Thyroid gland (tissue), 4 donors: ENCODE measurements at regions not wholly inside any gene's neighbourhood (a gene's known extent, or its start where the extent isn't known, plus 50 kb on each side); places are given as distances from the start of the nearest gene placed in this dataset.

Source experiments
- DNase-seq, 2 donors: peaks; one replicate each; pipeline ENCODE4 v3.0.0-alpha.2; 2019
- H3K27ac ChIP-seq, 3 donors: fragments of 200-600 bp; sonication (generic); 1 replicate in 2 of 3; 2 replicates in 1 of 3; pipeline ENCODE4 v1.5.1; 2016 to 2019; ENCODE audit warnings: mild to moderate bottlenecking in 1 of 3, moderate library complexity in 1 of 3
- H3K27me3 ChIP-seq: fragments of 200-600 bp; sonication (generic); one replicate; pipeline ENCODE4 v1.5.1; 2019
- H3K36me3 ChIP-seq, 2 donors: fragments of 200-600 bp; sonication (generic); one replicate each; pipeline ENCODE4 v1.5.1; 2016 to 2019
- H3K4me1 ChIP-seq, 2 donors: fragments of 200-600 bp; sonication (generic); one replicate each; pipeline ENCODE4 v1.5.1; 2017 to 2019
- H3K4me3 ChIP-seq, 3 donors: fragments of 200-600 bp; sonication (generic); replicated peaks in 1 of 3; 1 replicate in 2 of 3; 2 replicates in 1 of 3; pipeline ENCODE4 v1.5.1; 2016; ENCODE audit warnings: mild to moderate bottlenecking in 1 of 3
- H3K9me3 ChIP-seq: fragments of 200-600 bp; sonication (generic); one replicate; pipeline ENCODE4 v1.5.1; 2017
- CTCF ChIP-seq, 6 experiments: fragments of 200-600 bp in 3 of 6; fragments of 450-650 bp in 3 of 6; sonication (generic) in 3 of 6; IDR thresholded peaks; one replicate each; pipeline ENCODE4 v1.5.1; 2016 to 2019; ENCODE audit warnings: antibody characterized with exemption in 6 of 6, mild to moderate bottlenecking in 2 of 6, inconsistent platforms in 1 of 6, moderate library complexity in 1 of 6
- POLR2A ChIP-seq, 2 donors: fragments of 450-650 bp; IDR thresholded peaks; one replicate each; pipeline ENCODE4 v1.6.1; 2017; ENCODE audit warnings: antibody characterized with exemption in 2 of 2, mild to moderate bottlenecking in 2 of 2, moderate library complexity in 1 of 2
- WGBS, 2 donors: methylation state at CpG; one replicate each; pipeline ENCODE4 v1.1.5; 2017; 5-methylcytosine and 5-hydroxymethylcytosine counted together
- intact Hi-C: fragments of 100-400 bp; cut with DNase I; formaldehyde crosslinking; loops from one replicate; pipeline ENCODE4 v1.15.1; 2023

GRCh38 chr7:106400923-106401322 is 116.1 kb upstream of the NAMPT start:
- Histone ChIP-seq H3K4me3 (no peak overlapping the region), H3K4me1 (no peaks in the 10 kb centered on the region), H3K36me3 (no peaks in the 10 kb centered on the region), H3K9me3 (no peaks in the 10 kb centered on the region), H3K27me3 (no peaks in the 10 kb centered on the region), H3K27ac (no peak overlapping the region)
- WGBS, 2 donors = 90 to 92% methylated on average over 3 of the region's 3 CpGs
- no peak for DNase-seq
- TF ChIP-seq CTCF (IDR thresholded peaks at IDR 0.05) (no peak), POLR2A (IDR thresholded peaks at IDR 0.05) (no peak)
- intact Hi-C loops = no loop called here

- no peak for DNase-seq
- Histone ChIP-seq H3K36me3 (no peaks in the 10 kb centered on the region), H3K4me1 (no peaks in the 10 kb centered on the region), H3K9me3 (no peaks in the 10 kb centered on the region), H3K4me3 (no peak overlapping the region), H3K27ac (no peak overlapping the region), H3K27me3 (no peaks in the 10 kb centered on the region)
- TF ChIP-seq POLR2A (IDR thresholded peaks at IDR 0.05) (no peak), CTCF (IDR thresholded peaks at IDR 0.05) (no peak)
- intact Hi-C loops = no loop called here
Observed at GRCh38 chr7:106398786-106399185, 114.0 kb upstream of the NAMPT start.

- no peak overlapping the region for H3K27ac ChIP-seq
- H3K36me3 ChIP-seq = no peaks in the 10 kb centered on the region
- H3K4me1 ChIP-seq = no peaks in the 10 kb centered on the region
- no peak overlapping the region for H3K4me3 ChIP-seq
- TF ChIP-seq POLR2A (IDR thresholded peaks at IDR 0.05) (no peak), CTCF (IDR thresholded peaks at IDR 0.05) (no peak)
- H3K9me3 ChIP-seq = no peaks in the 10 kb centered on the region
- 85 to 87% methylated on average over 5 of the region's 5 CpGs for WGBS, 2 donors
- intact Hi-C loops = no loop called here
- no peak for DNase-seq
- no peaks in the 10 kb centered on the region for H3K27me3 ChIP-seq
Observed at GRCh38 chr7:106397994-106398393, 113.2 kb upstream of the NAMPT start.

GRCh38 chr7:106394526-106394925 is 109.7 kb upstream of the NAMPT start:
- Histone ChIP-seq H3K4me1 (no peaks in the 10 kb centered on the region), H3K27ac (no peak overlapping the region), H3K9me3 (no peaks in the 10 kb centered on the region), H3K27me3 (no peaks in the 10 kb centered on the region), H3K36me3 (no peaks in the 10 kb centered on the region), H3K4me3 (no peak overlapping the region)
- no peak for TF ChIP-seq CTCF (IDR thresholded peaks at IDR 0.05)
- no peak for DNase-seq
- intact Hi-C loops = no loop called here

DNA sequence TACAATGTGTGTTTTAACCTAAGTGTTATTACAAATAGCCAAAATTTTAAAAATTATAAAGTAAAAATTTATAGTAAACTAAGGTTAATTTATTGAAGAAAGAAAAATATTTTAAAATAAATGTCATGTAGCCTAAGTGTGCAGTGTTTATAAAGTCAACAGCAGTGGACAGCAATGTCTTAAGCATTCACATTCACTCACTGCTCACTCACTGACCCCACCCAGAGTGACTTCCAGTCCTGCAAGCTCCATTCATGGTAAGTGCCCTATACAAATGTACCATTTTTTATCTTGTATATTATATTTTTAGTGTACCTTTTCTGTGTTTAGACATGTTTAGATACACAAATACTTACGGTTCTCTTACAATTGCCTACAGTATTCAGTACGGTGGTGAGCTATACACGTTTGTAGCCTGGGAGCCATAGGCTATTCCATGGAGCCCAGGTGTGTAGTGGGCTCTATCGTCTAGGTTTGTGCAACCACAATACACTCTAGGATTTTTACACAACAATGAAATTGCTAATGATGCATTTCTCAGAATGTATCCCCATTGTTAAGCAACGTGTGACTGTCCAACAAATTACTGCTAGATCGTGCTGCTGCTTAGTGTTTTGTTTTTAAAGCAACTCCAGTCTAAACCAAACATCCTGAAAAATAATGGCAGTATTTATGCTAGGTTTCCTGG is 108.9 kb upstream of the NAMPT start:
- no peak overlapping the region for H3K4me3 ChIP-seq
- no peaks in the 10 kb centered on the region for H3K4me1 ChIP-seq
- H3K27me3 ChIP-seq = no peaks in the 10 kb centered on the region
- H3K36me3 ChIP-seq = no peaks in the 10 kb centered on the region
- no peak overlapping the region for H3K27ac ChIP-seq
- WGBS, 2 donors = 65 to 67% methylated on average over 6 of the region's 6 CpGs
- no peak for DNase-seq
- intact Hi-C loops = no loop called here
- TF ChIP-seq POLR2A (IDR thresholded peaks at IDR 0.05) (no peak), CTCF (IDR thresholded peaks at IDR 0.05) (no peak)
- H3K9me3 ChIP-seq = no peaks in the 10 kb centered on the region
